Lower leg skin (tissue), 4 donors: ENCODE measurements at regions not wholly inside any gene's neighbourhood (a gene's known extent, or its start where the extent isn't known, plus 50 kb on each side); places are given as distances from the start of the nearest gene placed in this dataset.

ENCODE experiments used
- DNase-seq, 2 donors: peaks; one replicate each; pipeline ENCODE4 v3.0.0-alpha.2; 2019; ENCODE audit warnings: low spot score in 2 of 2
- H3K4me3 ChIP-seq: fragments of 200-600 bp; sonication (generic); 2 replicates; pipeline ENCODE4 v1.5.1; 2017; ENCODE audit warnings: mild to moderate bottlenecking, low read depth; ENCODE audit not compliant: poor library complexity, severe bottlenecking
- POLR2A ChIP-seq, 2 donors: fragments of 450-650 bp; IDR thresholded peaks; one replicate each; pipeline ENCODE4 v1.6.1; 2016 to 2017; ENCODE audit warnings: antibody characterized with exemption in 2 of 2, mild to moderate bottlenecking in 1 of 2, moderate library complexity in 1 of 2
- WGBS, 2 donors: methylation state at CpG; one replicate each; pipeline ENCODE4 v1.1.5; 2018; 5-methylcytosine and 5-hydroxymethylcytosine counted together
- intact Hi-C: fragments of 100-400 bp; cut with DNase I; formaldehyde crosslinking; loops from one replicate; pipeline ENCODE4 v1.15.0; 2023; ENCODE audit warnings: low total_unique reads
- TF ChIP-seq, protein P1 (sequence below), 3 donors: fragments of 450-650 bp; IDR thresholded peaks; one replicate each; pipeline ENCODE4 v1.5.1; 2016; ENCODE audit warnings: antibody characterized with exemption in 3 of 3, mild to moderate bottlenecking in 3 of 3, moderate library complexity in 2 of 3

- intact Hi-C loops = no loop called here
- no peak for TF ChIP-seq POLR2A (IDR thresholded peaks at IDR 0.05)
- TF ChIP-seq, protein P1, sequence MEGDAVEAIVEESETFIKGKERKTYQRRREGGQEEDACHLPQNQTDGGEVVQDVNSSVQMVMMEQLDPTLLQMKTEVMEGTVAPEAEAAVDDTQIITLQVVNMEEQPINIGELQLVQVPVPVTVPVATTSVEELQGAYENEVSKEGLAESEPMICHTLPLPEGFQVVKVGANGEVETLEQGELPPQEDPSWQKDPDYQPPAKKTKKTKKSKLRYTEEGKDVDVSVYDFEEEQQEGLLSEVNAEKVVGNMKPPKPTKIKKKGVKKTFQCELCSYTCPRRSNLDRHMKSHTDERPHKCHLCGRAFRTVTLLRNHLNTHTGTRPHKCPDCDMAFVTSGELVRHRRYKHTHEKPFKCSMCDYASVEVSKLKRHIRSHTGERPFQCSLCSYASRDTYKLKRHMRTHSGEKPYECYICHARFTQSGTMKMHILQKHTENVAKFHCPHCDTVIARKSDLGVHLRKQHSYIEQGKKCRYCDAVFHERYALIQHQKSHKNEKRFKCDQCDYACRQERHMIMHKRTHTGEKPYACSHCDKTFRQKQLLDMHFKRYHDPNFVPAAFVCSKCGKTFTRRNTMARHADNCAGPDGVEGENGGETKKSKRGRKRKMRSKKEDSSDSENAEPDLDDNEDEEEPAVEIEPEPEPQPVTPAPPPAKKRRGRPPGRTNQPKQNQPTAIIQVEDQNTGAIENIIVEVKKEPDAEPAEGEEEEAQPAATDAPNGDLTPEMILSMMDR (IDR thresholded peaks at IDR 0.05) = no peak
- 79 to 82% methylated on average over 12 of the region's 12 CpGs for WGBS, 2 donors
- no peak overlapping the region for H3K4me3 ChIP-seq
- no peak for DNase-seq
These were observed 234.7 kb downstream of the BRD1 start for GRCh38 chr22:49592780-49593501.

DNA sequence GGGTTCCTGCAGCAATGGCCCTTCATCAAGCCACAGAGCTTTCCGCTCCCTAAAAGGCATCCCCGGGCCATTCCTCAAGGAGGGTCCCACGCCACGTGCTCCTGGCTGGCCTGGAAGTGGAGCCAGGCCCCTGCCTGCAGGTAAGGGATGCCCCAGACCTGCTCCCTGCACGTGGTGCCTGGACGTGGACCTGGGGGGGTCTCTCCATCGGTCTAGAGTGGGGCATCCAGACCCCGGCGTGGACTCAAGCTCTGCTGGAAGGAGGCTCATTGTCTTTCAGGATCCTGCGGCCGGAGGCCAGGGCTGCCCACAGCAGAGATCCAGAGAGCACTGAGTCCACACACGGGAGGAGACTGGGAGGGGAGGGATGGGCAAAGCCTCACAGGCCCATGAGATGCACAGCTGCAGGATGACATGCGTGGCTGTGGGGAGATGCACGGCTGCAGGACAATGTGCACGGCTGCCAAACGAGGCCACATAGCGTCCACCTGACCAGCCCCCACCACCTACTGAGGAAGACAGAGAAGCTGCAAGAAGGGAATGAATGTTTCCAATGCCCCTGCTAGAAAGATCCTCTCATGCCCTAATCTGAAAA, 236.7 kb downstream of the BRD1 start:
- TF ChIP-seq, protein P1 (IDR thresholded peaks at IDR 0.05) = no peak
- no peak for TF ChIP-seq POLR2A (IDR thresholded peaks at IDR 0.05)
- no peak overlapping the region for H3K4me3 ChIP-seq
- intact Hi-C loops = no loop called here
- WGBS, 2 donors = 75 to 80% methylated on average over 17 of the region's 17 CpGs
- DNase-seq = no peak

DNA sequence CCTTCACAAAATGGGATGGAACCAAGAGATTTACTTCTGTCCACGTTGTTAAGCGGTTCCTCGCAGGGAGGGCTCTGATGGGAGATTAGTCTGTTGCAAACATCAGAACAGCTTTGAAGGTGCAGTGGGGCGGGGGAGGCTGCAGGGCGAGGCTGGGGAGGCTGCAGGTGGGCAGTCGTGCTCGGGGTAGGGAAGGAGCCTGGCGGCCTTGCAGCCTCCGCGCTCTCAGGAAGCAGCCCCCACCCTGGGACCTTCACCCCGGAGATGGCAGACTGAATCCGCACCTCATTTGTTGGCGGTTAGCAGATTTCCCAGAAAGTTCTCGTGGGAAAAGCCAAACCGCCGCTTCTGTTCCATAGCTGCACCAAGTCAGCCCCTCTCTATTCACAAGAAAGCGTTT, 237.3 kb downstream of the BRD1 start:
- no peak for DNase-seq
- TF ChIP-seq POLR2A (IDR thresholded peaks at IDR 0.05) = no peak
- TF ChIP-seq, protein P1 (IDR thresholded peaks at IDR 0.05) = no peak
- no peak overlapping the region for H3K4me3 ChIP-seq
- intact Hi-C loops = no loop called here
- WGBS, 2 donors = 80 to 85% methylated on average over 17 of the region's 17 CpGs

- no peak overlapping the region for H3K4me3 ChIP-seq
- WGBS, 2 donors = 75 to 79% methylated on average over 14 to 16 of the region's 18 CpGs
- intact Hi-C loops = no loop called here
- no peak for TF ChIP-seq POLR2A (IDR thresholded peaks at IDR 0.05)
- TF ChIP-seq, protein P1 (IDR thresholded peaks at IDR 0.05) = no peak
- DNase-seq = no peak
These were observed 237.9 kb downstream of the BRD1 start for GRCh38 chr22:49589811-49590210.

DNA sequence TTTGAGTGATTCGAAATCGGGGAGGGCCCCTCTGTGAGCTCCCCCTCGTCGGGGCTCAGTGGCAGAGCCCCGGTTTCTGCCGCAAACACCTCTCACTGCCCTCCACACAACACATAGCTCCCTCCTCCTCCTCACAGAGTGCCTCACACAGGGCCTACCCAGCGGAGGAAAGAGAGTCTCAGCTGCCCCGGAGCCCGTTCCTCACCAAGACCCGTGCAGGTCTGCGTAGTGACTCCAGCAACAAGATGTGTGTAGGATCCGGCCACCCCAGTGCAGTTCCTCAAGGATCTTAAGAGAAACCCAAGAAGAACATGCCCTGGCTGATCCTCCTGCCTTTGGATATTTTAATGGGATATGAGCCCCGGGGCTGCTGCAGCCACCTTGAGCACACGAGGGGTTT, 238.4 kb downstream of the BRD1 start:
- no peak overlapping the region for H3K4me3 ChIP-seq
- intact Hi-C loops = no loop called here
- DNase-seq = no peak
- 87 to 88% methylated on average over 14 of the region's 14 CpGs for WGBS, 2 donors
- TF ChIP-seq POLR2A (IDR thresholded peaks at IDR 0.05) = no peak
- TF ChIP-seq, protein P1 (IDR thresholded peaks at IDR 0.05) = no peak
